GM21381 (cell line): ENCODE measurements at regions not wholly inside any gene's neighbourhood (a gene's known extent, or its start where the extent isn't known, plus 50 kb on each side); places are given as distances from the start of the nearest gene placed in this dataset.

Experiments
- ATAC-seq: cut with Tn5 transposase; IDR thresholded peaks from one replicate; pipeline ENCODE4 v1.9.1; 2021; ENCODE audit warnings: mild to moderate bottlenecking, moderate library complexity; ENCODE audit not compliant: unreplicated experiment

- ATAC-seq: no peak
These were observed 83.5 kb downstream of the SHOX start for GRCh38 chrX:714131-714530.
